ENCODE measurements at regions not wholly inside any gene's neighbourhood (a gene's known extent, or its start where the extent isn't known, plus 50 kb on each side); places are given as distances from the start of the nearest gene placed in this dataset.

- TF ChIP-seq CTCF (conservative IDR thresholded peaks at IDR 0.05 in 1 of 2, IDR thresholded peaks at IDR 0.05 in 1 of 2; ENCODE audit: extremely low read depth in 1 of 2, insufficient read depth in 1 of 2, low read depth in 1 of 2, low read length in 2 of 2) (no peak), EZH2 (IDR thresholded peaks at IDR 0.05; ENCODE audit: borderline replicate concordance, low read length) (no peak)
These were observed 136.0 kb downstream of the UQCRFS1 start for GRCh38 chr19:29076963-29077362.

All from mammary epithelial cell (primary cell).